ENCODE measurements at regions not wholly inside any gene's neighbourhood (a gene's known extent, or its start where the extent isn't known, plus 50 kb on each side); places are given as distances from the start of the nearest gene placed in this dataset.
"Not testable (repeated sequence)": the region's sequence is repeated elsewhere in the genome, so short reads cannot be mapped to it uniquely, and the experiment has no call there.

DNA sequence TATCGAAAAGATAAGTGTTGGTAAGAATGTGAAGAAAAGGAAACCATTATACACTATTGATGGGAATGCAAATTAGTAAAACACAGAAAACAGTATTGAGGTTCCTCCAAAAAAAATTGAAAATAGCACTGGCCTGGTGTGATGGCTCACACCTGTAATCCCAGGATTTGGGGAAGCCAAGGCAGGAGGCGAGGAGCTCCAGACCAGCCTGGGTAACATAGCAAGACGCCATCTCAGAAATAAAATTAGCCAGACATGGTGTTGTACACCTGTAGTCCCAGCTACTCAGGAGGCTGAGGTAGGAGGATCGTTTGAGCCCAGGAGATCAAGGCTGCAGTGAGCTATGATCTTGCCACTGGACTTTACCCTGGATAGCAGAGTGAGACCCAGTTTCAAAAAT, 5303.4 kb upstream of the TPTE start:
- H3K4me1 ChIP-seq; H3K79me2 ChIP-seq (ENCODE audit: low read depth); H3K27ac Mint-ChIP-seq; DNase-seq (ENCODE audit: low spot score); H3K27ac ChIP-seq; H3K4me2 ChIP-seq; H3K36me3 ChIP-seq; H3K9ac ChIP-seq; H3K27me3 Mint-ChIP-seq (ENCODE audit: insufficient read depth, low read depth); H3K4me3 Mint-ChIP-seq; H3F3A ChIP-seq (ENCODE audit: low read depth); H2AFZ ChIP-seq (replicated peaks); H3K4me1 Mint-ChIP-seq; H3K36me3 Mint-ChIP-seq; H4K20me1 ChIP-seq (ENCODE audit: low read depth); H3K27me3 ChIP-seq; H3K4me3 ChIP-seq: not testable (repeated sequence)
- H3K9me3 ChIP-seq (ENCODE audit: low read depth): peaks cover 55% of the 10 kb centered on the region
- peaks cover 55% of the 10 kb centered on the region for H3K9me3 Mint-ChIP-seq

DNA sequence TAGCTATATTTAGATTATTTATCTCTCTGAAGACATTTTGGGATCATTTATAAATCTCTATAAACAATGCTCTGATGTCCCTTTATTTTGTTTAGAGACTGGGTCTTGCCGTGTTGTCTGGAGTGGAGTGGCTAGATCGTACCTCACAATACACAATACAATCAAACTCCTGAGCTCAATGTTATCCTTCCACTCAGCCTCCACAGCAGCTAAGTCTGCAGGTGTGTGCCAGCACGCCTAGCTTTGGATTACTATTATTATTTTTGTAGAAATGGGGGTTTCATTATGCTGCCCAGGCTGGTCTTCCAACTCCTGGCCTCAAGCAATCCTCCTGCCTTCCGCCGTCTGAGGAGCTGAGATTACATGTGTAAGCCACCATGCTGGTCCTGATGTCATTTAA, 5301.4 kb upstream of the TPTE start:
- not testable (repeated sequence) for H3K79me2 ChIP-seq (ENCODE audit: low read depth); H3K27ac ChIP-seq; H3K4me2 ChIP-seq; H3K36me3 Mint-ChIP-seq; H4K20me1 ChIP-seq (ENCODE audit: low read depth); H3K4me1 Mint-ChIP-seq; H3K4me3 Mint-ChIP-seq; H3K4me1 ChIP-seq; H3K4me3 ChIP-seq; H3K36me3 ChIP-seq; H3K27me3 ChIP-seq; H3F3A ChIP-seq (ENCODE audit: low read depth); H3K9ac ChIP-seq; H2AFZ ChIP-seq (replicated peaks); H3K27ac Mint-ChIP-seq; H3K27me3 Mint-ChIP-seq (ENCODE audit: insufficient read depth, low read depth); DNase-seq (ENCODE audit: low spot score)
- H3K9me3 ChIP-seq (ENCODE audit: low read depth): peaks cover 69% of the 10 kb centered on the region
- peaks cover 73% of the 10 kb centered on the region for H3K9me3 Mint-ChIP-seq

DNA sequence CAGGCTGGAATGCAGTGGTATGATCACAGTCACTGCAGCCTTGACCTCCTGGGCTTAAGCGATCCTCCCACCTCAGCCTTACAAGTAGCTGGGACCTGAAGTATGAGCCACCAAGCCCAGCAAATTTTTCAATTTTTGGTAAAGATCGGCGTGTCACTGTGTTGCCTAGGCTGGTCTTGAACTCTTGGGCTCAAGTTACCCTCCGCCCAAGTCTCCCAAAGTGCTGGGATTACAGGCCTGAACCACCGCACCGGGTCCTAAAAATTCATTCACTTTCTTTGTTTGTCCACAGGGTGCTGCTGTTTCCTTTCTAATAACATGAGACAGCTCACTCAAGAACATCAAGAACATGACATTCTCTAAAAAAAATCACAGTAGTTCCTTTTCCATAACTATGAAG, 5300.9 kb upstream of the TPTE start:
- not testable (repeated sequence) for H4K20me1 ChIP-seq (ENCODE audit: low read depth); H3K79me2 ChIP-seq (ENCODE audit: low read depth); H3K27me3 ChIP-seq; H3F3A ChIP-seq (ENCODE audit: low read depth); H3K4me1 Mint-ChIP-seq; H3K27me3 Mint-ChIP-seq (ENCODE audit: insufficient read depth, low read depth); H3K4me3 Mint-ChIP-seq; H3K4me3 ChIP-seq; DNase-seq (ENCODE audit: low spot score); H3K36me3 ChIP-seq; H3K9ac ChIP-seq; H3K27ac ChIP-seq; H3K4me1 ChIP-seq; H3K36me3 Mint-ChIP-seq; H3K4me2 ChIP-seq; H3K27ac Mint-ChIP-seq; H2AFZ ChIP-seq (replicated peaks)
- H3K9me3 ChIP-seq (ENCODE audit: low read depth): peaks cover 69% of the 10 kb centered on the region
- H3K9me3 Mint-ChIP-seq: peaks cover 76% of the 10 kb centered on the region

DNA sequence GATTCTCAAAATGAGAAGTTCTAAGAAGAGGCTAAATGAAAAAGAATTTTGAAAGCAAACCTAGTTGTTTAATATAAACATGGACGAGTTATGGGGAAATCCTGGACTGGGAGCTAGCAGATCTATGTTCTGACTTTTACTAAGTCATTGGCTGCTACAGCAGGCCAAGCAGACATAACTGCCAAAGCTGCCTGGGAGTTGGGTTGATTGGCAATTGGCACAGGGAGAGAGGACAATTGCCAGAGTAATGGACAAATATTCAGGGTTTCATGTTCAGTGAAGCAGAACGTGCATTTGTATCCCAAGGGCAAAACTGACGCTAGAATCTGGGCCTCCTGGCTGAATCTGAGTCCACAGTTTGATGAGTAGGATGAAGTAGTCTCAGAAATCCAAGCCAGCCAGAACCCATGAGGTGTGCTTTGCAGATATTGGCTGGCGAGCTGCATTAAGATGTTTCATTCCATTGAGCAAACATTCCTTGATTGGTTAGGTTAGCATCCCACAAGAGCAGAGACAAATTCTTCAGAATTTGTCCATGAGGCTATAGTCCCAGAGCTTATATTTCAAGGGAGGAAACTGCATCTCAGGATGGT, 5299.8 kb upstream of the TPTE start:
- H3K79me2 ChIP-seq (ENCODE audit: low read depth); H3K27ac ChIP-seq; H3F3A ChIP-seq (ENCODE audit: low read depth); H3K4me3 ChIP-seq; H3K36me3 Mint-ChIP-seq; DNase-seq (ENCODE audit: low spot score); H3K4me1 ChIP-seq; H3K27me3 ChIP-seq; H3K27me3 Mint-ChIP-seq (ENCODE audit: insufficient read depth, low read depth); H4K20me1 ChIP-seq (ENCODE audit: low read depth); H3K9ac ChIP-seq; H3K36me3 ChIP-seq; H3K4me1 Mint-ChIP-seq; H2AFZ ChIP-seq (replicated peaks); H3K27ac Mint-ChIP-seq; H3K4me3 Mint-ChIP-seq; H3K4me2 ChIP-seq: not testable (repeated sequence)
- H3K9me3 ChIP-seq (ENCODE audit: low read depth): peaks cover 73% of the 10 kb centered on the region
- peaks cover 81% of the 10 kb centered on the region for H3K9me3 Mint-ChIP-seq

GRCh38 chr21:5222996-5223782, 5298.2 kb upstream of the TPTE start:
- H3K27ac ChIP-seq; DNase-seq (ENCODE audit: low spot score); H3K36me3 ChIP-seq; H3K4me1 ChIP-seq; H4K20me1 ChIP-seq (ENCODE audit: low read depth); H3K4me3 Mint-ChIP-seq; H3K27me3 Mint-ChIP-seq (ENCODE audit: insufficient read depth, low read depth); H3K27ac Mint-ChIP-seq; H3K4me1 Mint-ChIP-seq; H2AFZ ChIP-seq (replicated peaks); H3K27me3 ChIP-seq; H3F3A ChIP-seq (ENCODE audit: low read depth); H3K36me3 Mint-ChIP-seq; H3K4me2 ChIP-seq; H3K9ac ChIP-seq; H3K4me3 ChIP-seq; H3K79me2 ChIP-seq (ENCODE audit: low read depth): not testable (repeated sequence)
- H3K9me3 Mint-ChIP-seq: peaks cover 76% of the 10 kb centered on the region
- H3K9me3 ChIP-seq (ENCODE audit: low read depth): peaks cover 74% of the 10 kb centered on the region

GRCh38 chr21:5224156-5224555, 5297.2 kb upstream of the TPTE start:
- peaks cover 77% of the 10 kb centered on the region for H3K9me3 ChIP-seq (ENCODE audit: low read depth)
- peaks cover 77% of the 10 kb centered on the region for H3K9me3 Mint-ChIP-seq
- H3K36me3 ChIP-seq; H3K27ac ChIP-seq; H3K27me3 Mint-ChIP-seq (ENCODE audit: insufficient read depth, low read depth); H3K4me3 Mint-ChIP-seq; H3K4me1 ChIP-seq; H3K27ac Mint-ChIP-seq; H3K4me3 ChIP-seq; H3K9ac ChIP-seq; H3K27me3 ChIP-seq; H3K4me2 ChIP-seq; H3K79me2 ChIP-seq (ENCODE audit: low read depth); H4K20me1 ChIP-seq (ENCODE audit: low read depth); H3K36me3 Mint-ChIP-seq; DNase-seq (ENCODE audit: low spot score); H2AFZ ChIP-seq (replicated peaks); H3K4me1 Mint-ChIP-seq; H3F3A ChIP-seq (ENCODE audit: low read depth): not testable (repeated sequence)

- not testable (repeated sequence) for DNase-seq (ENCODE audit: low spot score); H3K9ac ChIP-seq; H3K36me3 Mint-ChIP-seq; H3K79me2 ChIP-seq (ENCODE audit: low read depth); H3F3A ChIP-seq (ENCODE audit: low read depth); H3K4me3 ChIP-seq; H4K20me1 ChIP-seq (ENCODE audit: low read depth); H3K36me3 ChIP-seq; H3K4me3 Mint-ChIP-seq; H3K27me3 ChIP-seq; H2AFZ ChIP-seq (replicated peaks); H3K4me2 ChIP-seq; H3K27ac Mint-ChIP-seq; H3K27me3 Mint-ChIP-seq (ENCODE audit: insufficient read depth, low read depth); H3K27ac ChIP-seq; H3K4me1 ChIP-seq; H3K4me1 Mint-ChIP-seq
- H3K9me3 Mint-ChIP-seq: peaks cover 72% of the 10 kb centered on the region
- peaks cover 67% of the 10 kb centered on the region for H3K9me3 ChIP-seq (ENCODE audit: low read depth)
Measured at GRCh38 chr21:5227252-5227651, 5294.1 kb upstream of the TPTE start.

GRCh38 chr21:5230561-5230960, 5290.8 kb upstream of the TPTE start:
- H3K27ac ChIP-seq; H3K4me3 Mint-ChIP-seq; H3K36me3 Mint-ChIP-seq; H4K20me1 ChIP-seq (ENCODE audit: low read depth); H3K4me1 Mint-ChIP-seq; H3K36me3 ChIP-seq; H2AFZ ChIP-seq (replicated peaks); H3K27me3 Mint-ChIP-seq (ENCODE audit: insufficient read depth, low read depth); H3K79me2 ChIP-seq (ENCODE audit: low read depth); H3K4me2 ChIP-seq; DNase-seq (ENCODE audit: low spot score); H3K4me1 ChIP-seq; H3K27me3 ChIP-seq; H3K4me3 ChIP-seq; H3K27ac Mint-ChIP-seq; H3K9ac ChIP-seq; H3F3A ChIP-seq (ENCODE audit: low read depth): not testable (repeated sequence)
- H3K9me3 ChIP-seq (ENCODE audit: low read depth): peaks cover 78% of the 10 kb centered on the region
- H3K9me3 Mint-ChIP-seq: peaks cover 69% of the 10 kb centered on the region

Measured in neural progenitor cell (in vitro differentiated cells).